SK-N-SH (cell line): ENCODE measurements at regions not wholly inside any gene's neighbourhood (a gene's known extent, or its start where the extent isn't known, plus 50 kb on each side); places are given as distances from the start of the nearest gene placed in this dataset.

Experiments used
- CTCF ChIA-PET: fragments of 300-600, 350-600 bp; formaldehyde crosslinking; extraction: SDS; loops from one replicate; lab custom pipeline; 2021; lab: Yijun Ruan, JAX
- POLR2A ChIA-PET: fragments of 350-600 bp; sonication (Branson Sonifier 250); formaldehyde crosslinking; extraction: SDS; loops from one replicate; lab custom pipeline; 2020; ENCODE audit warnings: antibody characterized with exemption, inconsistent platforms; lab: Yijun Ruan, JAX
- DNase-seq: peaks from one replicate; pipeline ENCODE4 v3.0.0; 2012
- H2AFZ ChIP-seq: fragments of 200-600 bp; sonication (generic); 2 replicates; pipeline ENCODE4 v1.8.1; 2016; ENCODE audit warnings: antibody characterized with exemption, mild to moderate bottlenecking, low read depth
- H3F3A ChIP-seq: fragments of 200-600 bp; sonication (generic); replicated peaks from 2 replicates; pipeline ENCODE3; 2016; ENCODE audit warnings: antibody characterized with exemption, mild to moderate bottlenecking; ENCODE audit not compliant: insufficient read depth
- H3K27ac ChIP-seq, 2 experiments: fragments of 200-500 bp in 1 of 2; fragments of 200-600 bp in 1 of 2; sonication (Bioruptor generic) in 1 of 2; sonication (generic), shearing (Covaris generic) in 1 of 2; 2 replicates each; pipeline versions ENCODE4 v1.5.1 to v1.6.1; 2014 to 2016; ENCODE audit warnings: low read depth in 2 of 2, inconsistent platforms in 1 of 2, low read length in 1 of 2, mild to moderate bottlenecking in 1 of 2, mixed read lengths in 1 of 2
- H3K27me3 ChIP-seq: fragments of 200-600 bp; sonication (generic), shearing (Covaris generic); 2 replicates; pipeline ENCODE4 v1.6.1; 2016; ENCODE audit warnings: mixed run types; ENCODE audit not compliant: insufficient read depth
- H3K36me3 ChIP-seq, 2 experiments: fragments of 200-500 bp in 1 of 2; fragments of 200-600 bp in 1 of 2; sonication (Bioruptor generic) in 1 of 2; sonication (generic) in 1 of 2; replicated peaks in 1 of 2; 2 replicates each; pipeline versions ENCODE3 to v1.5.1; 2014 to 2016; ENCODE audit warnings: low read length in 1 of 2, mild to moderate bottlenecking in 1 of 2; ENCODE audit not compliant: insufficient read depth in 2 of 2, control insufficient read depth in 1 of 2
- H3K4me1 ChIP-seq, 2 experiments: fragments of 200-500 bp in 1 of 2; fragments of 200-600 bp in 1 of 2; sonication (Bioruptor generic) in 1 of 2; sonication (generic), shearing (Covaris generic) in 1 of 2; 2 replicates each; pipeline versions ENCODE4 v1.5.1 to v1.6.1; 2014 to 2016; ENCODE audit warnings: low read depth in 1 of 2, low read length in 1 of 2, mixed run types in 1 of 2; ENCODE audit not compliant: insufficient read depth in 2 of 2, control insufficient read depth in 1 of 2
- H3K4me2 ChIP-seq: fragments of 200-600 bp; sonication (generic), shearing (Covaris generic); 2 replicates; pipeline ENCODE4 v1.6.1; 2017; ENCODE audit warnings: mixed run types
- H3K4me3 ChIP-seq, 2 experiments: fragments of 200-500 bp in 1 of 2; fragments of 200-600 bp in 1 of 2; sonication (Bioruptor generic) in 1 of 2; sonication (generic), shearing (Covaris generic) in 1 of 2; 2 replicates each; pipeline versions ENCODE4 v1.5.1 to v1.8.1; 2014 to 2016; ENCODE audit warnings: low read depth in 2 of 2, inconsistent platforms in 1 of 2, low read length in 1 of 2, mild to moderate bottlenecking in 1 of 2, mixed read lengths in 1 of 2, moderate library complexity in 1 of 2
- H3K79me2 ChIP-seq: fragments of 200-600 bp; sonication (generic); 2 replicates; pipeline ENCODE4 v1.8.1; 2017; ENCODE audit warnings: mild to moderate bottlenecking; ENCODE audit not compliant: insufficient read depth
- H3K9ac ChIP-seq: fragments of 200-600 bp; sonication (generic); 2 replicates; pipeline ENCODE4 v1.6.1; 2017; ENCODE audit warnings: mixed run types
- H3K9me2 ChIP-seq: fragments of 200-600 bp; sonication (generic); 2 replicates; pipeline ENCODE4 v1.6.1; 2017; ENCODE audit warnings: mixed run types
- H3K9me3 ChIP-seq: fragments of 200-600 bp; sonication (generic); 2 replicates; pipeline ENCODE4 v1.6.1; 2017; ENCODE audit warnings: mixed run types, mild to moderate bottlenecking, moderate library complexity
- H4K20me1 ChIP-seq: fragments of 200-600 bp; sonication (generic); 2 replicates; pipeline ENCODE4 v1.6.1; 2017; ENCODE audit warnings: mild to moderate bottlenecking, mixed run types; ENCODE audit not compliant: insufficient read depth
- CHD2 ChIP-seq: fragments of 150-350 bp; IDR thresholded peaks from 2 replicates; pipeline ENCODE4 v1.6.1; 2018; ENCODE audit warnings: low read length; ENCODE audit not compliant: partially characterized antibody
- EP300 ChIP-seq, 2 experiments: IDR thresholded peaks; 2 replicates each; pipeline versions ENCODE4 v1.4.0 to v1.6.1; 2012; ENCODE audit warnings: borderline replicate concordance in 1 of 2, low read depth in 1 of 2, low read length in 1 of 2
- FOXM1 ChIP-seq: IDR thresholded peaks from 2 replicates; pipeline ENCODE4 v1.4.0; 2012; ENCODE audit warnings: low read depth, mild to moderate bottlenecking
- GABPA ChIP-seq: IDR thresholded peaks from 2 replicates; pipeline ENCODE4 v1.4.0; 2012; ENCODE audit warnings: low read depth, mild to moderate bottlenecking
- PBX3 ChIP-seq: IDR thresholded peaks from 2 replicates; pipeline ENCODE4; 2012
- POLR2AphosphoS5 ChIP-seq: IDR thresholded peaks from 2 replicates; pipeline ENCODE4 v1.6.1; 2012; ENCODE audit warnings: low read depth, low read length
- TEAD4 ChIP-seq: IDR thresholded peaks from 2 replicates; pipeline ENCODE4 v1.4.0; 2012; ENCODE audit warnings: mild to moderate bottlenecking, borderline replicate concordance; ENCODE audit not compliant: insufficient read depth
- USF1 ChIP-seq: IDR thresholded peaks from 2 replicates; pipeline ENCODE4 v1.4.0; 2012; ENCODE audit warnings: low read depth, borderline replicate concordance
- USF2 ChIP-seq: fragments of 150-350 bp; IDR thresholded peaks from 2 replicates; pipeline ENCODE4 v1.6.1; 2017; ENCODE audit warnings: antibody characterized with exemption, low read length, low read depth, borderline replicate concordance
- ZBTB33 ChIP-seq: IDR thresholded peaks from 2 replicates; pipeline ENCODE4 v1.4.0; 2012; ENCODE audit warnings: low read depth, borderline replicate concordance
- WGBS: methylation state at CpG from one replicate; pipeline ENCODE4 v1.1.6; 2017; ENCODE audit warnings: low lambda C conversion rate; 5-methylcytosine and 5-hydroxymethylcytosine counted together

- H3K4me2 ChIP-seq: no peak overlapping the region
Observed at GRCh38 chr7:54814401-54814800, 55.4 kb upstream of the SEC61G start.

More at GRCh38 chr7:54814401-54814800, 55.4 kb upstream of the SEC61G start:
- no peaks in the 10 kb centered on the region for H3K27me3 ChIP-seq
- H3K9ac ChIP-seq: no peak overlapping the region
- no peaks in the 10 kb centered on the region for H4K20me1 ChIP-seq
- ChIA-PET POLR2A (no interaction called here), CTCF (interaction anchor here (3.2 kb wide), 1 partner anchor 441 kb away, joined by 28 read pairs; no protein-coding TSS in a partner anchor)
- H3K79me2 ChIP-seq: no peaks in the 10 kb centered on the region
- H3K27ac ChIP-seq: no peak overlapping the region
- H3K9me2 ChIP-seq: no peaks in the 10 kb centered on the region
- WGBS: 77% methylated on average over 5 of the region's 5 CpGs
- H3K4me3 ChIP-seq: no peak overlapping the region
- H3F3A ChIP-seq: peaks cover 25% of the 10 kb centered on the region
- H3K9me3 ChIP-seq: no peaks in the 10 kb centered on the region
- DNase-seq: no peak
- TF ChIP-seq FOXM1 (no peak), POLR2AphosphoS5 (no peak), PBX3 (no peak), USF2 (no peak), ZBTB33 (no peak), USF1 (no peak), CHD2 (no peak), GABPA (no peak), TEAD4 (no peak), EP300 (IDR thresholded peaks at IDR 0.05; ENCODE audit: borderline replicate concordance in 1 of 2, low read depth in 1 of 2, low read length in 1 of 2) (no peak)
- H3K4me1 ChIP-seq: peaks cover 6 to 25% of the 10 kb centered on the region in 2 experiments
- H2AFZ ChIP-seq: no peak overlapping the region
- no peaks in the 10 kb centered on the region for H3K36me3 ChIP-seq
